GM10248 (cell line): ENCODE measurements at regions not wholly inside any gene's neighbourhood (a gene's known extent, or its start where the extent isn't known, plus 50 kb on each side); places are given as distances from the start of the nearest gene placed in this dataset.

ENCODE experiments used
- CTCF ChIA-PET: fragments of 300-600 bp; sonication (Branson Sonifier 250); formaldehyde crosslinking; extraction: SDS; loops from one replicate; lab custom pipeline; 2021; ENCODE audit warnings: antibody characterized with exemption; lab: Yijun Ruan, JAX
- POLR2A ChIA-PET: fragments of 350-650 bp; sonication (Branson Sonifier 250); formaldehyde crosslinking; extraction: SDS; loops from one replicate; lab custom pipeline; 2020; ENCODE audit warnings: antibody characterized with exemption; lab: Yijun Ruan, JAX
- DNase-seq: peaks from one replicate; pipeline ENCODE4 v3.0.0; 2012; ENCODE audit errors: extremely low spot score
- CTCF ChIP-seq: IDR thresholded peaks from 2 replicates; pipeline ENCODE4 v1.5.1; 2012; ENCODE audit warnings: mild to moderate bottlenecking, low read depth; ENCODE audit errors: extremely low read depth, missing control alignments, control extremely low read depth

GRCh38 chr6:2384528-2384927, 139.1 kb upstream of the GMDS start:
- POLR2A ChIA-PET, result no interaction called here

GRCh38 chr6:2381872-2382661, 136.7 kb upstream of the GMDS start:
- ChIA-PET POLR2A (no interaction called here), CTCF (no interaction called here)
- no peak for TF ChIP-seq CTCF
- no peak for DNase-seq

More at GRCh38 chr6:2384528-2384927, 139.1 kb upstream of the GMDS start:
- CTCF ChIA-PET, result no interaction called here
- DNase-seq, result no peak
- TF ChIP-seq CTCF, result no peak

- POLR2A ChIA-PET, result no interaction called here
- peak; percentile 23 for DNase-seq
- CTCF ChIA-PET, result no interaction called here
- no peak for TF ChIP-seq CTCF
Measured at GRCh38 chr6:2378891-2379652, 133.7 kb upstream of the GMDS start.

- DNase-seq, result no peak
- ChIA-PET POLR2A (no interaction called here), CTCF (no interaction called here)
- TF ChIP-seq CTCF, result no peak
Measured at GRCh38 chr6:2378046-2378657, 132.7 kb upstream of the GMDS start.

GRCh38 chr6:2376429-2377355, 131.3 kb upstream of the GMDS start:
- no peak for TF ChIP-seq CTCF
- ChIA-PET POLR2A (no interaction called here), CTCF (no interaction called here)
- no peak for DNase-seq

GRCh38 chr6:2375443-2375842, 130.0 kb upstream of the GMDS start:
- ChIA-PET POLR2A (no interaction called here), CTCF (no interaction called here)
- no peak for DNase-seq
- TF ChIP-seq CTCF, result no peak
